K562 (cell line): ENCODE measurements at regions not wholly inside any gene's neighbourhood (a gene's known extent, or its start where the extent isn't known, plus 50 kb on each side); places are given as distances from the start of the nearest gene placed in this dataset.
"Not testable (repeated sequence)": the region's sequence is repeated elsewhere in the genome, so short reads cannot be mapped to it uniquely, and the experiment has no call there.

Source experiments
- ATAC-seq: fragments of 200-7000 bp; cut with Tn5 transposase; 3 replicates; pipeline ENCODE4 v1.9.1; 2020; ENCODE audit warnings: moderate library complexity
- BruUV-seq: library from RNA; stranded (reverse); fragments of 400-500 nt; replicated peaks from 2 replicates; lab custom pipeline; 2021; lab: Mats Ljungman, UMichigan
- CTCF ChIA-PET: fragments of 300-600 bp; formaldehyde crosslinking; extraction: SDS; loops from one replicate; lab custom pipeline; 2021; ENCODE audit warnings: low intra/inter-chr PET ratio; lab: Yijun Ruan, JAX
- POLR2A ChIA-PET: fragments of 300-600, 350-650 bp; sonication (Branson Sonifier 250); formaldehyde crosslinking; extraction: SDS; loops from one replicate; lab custom pipeline; 2021; ENCODE audit warnings: antibody characterized with exemption, inconsistent platforms; lab: Yijun Ruan, JAX
- DNase-seq, 4 experiments: peaks; one replicate each; pipeline versions ENCODE4 v3.0.0 to v3.0.0-alpha.2; 2011 to 2018; ENCODE audit warnings: low spot score in 3 of 4, mixed read lengths in 3 of 4; ENCODE audit errors: extremely low read depth in 1 of 4
- FAIRE-seq: peaks from 2 replicates; lab custom pipeline; 2011; peaks lifted over from hg19 to GRCh38; lab: Jason Lieb, UNC
- H2AFZ ChIP-seq: 2 replicates; pipeline ENCODE4 v1.6.0; 2011; ENCODE audit warnings: low read depth, low read length, control low read depth, inconsistent platforms
- H3K27ac ChIP-seq: fragments of 200-600 bp; 3 replicates; pipeline ENCODE4 v1.8.0; 2011; ENCODE audit warnings: low read depth, mild to moderate bottlenecking, control low read depth, inconsistent platforms, low read length, moderate library complexity, mixed read lengths; ENCODE audit errors: extremely low read depth
- H3K27me3 ChIP-seq, 2 experiments: fragments of 300-600 bp in 1 of 2; 2 replicates in 1 of 2; 3 replicates in 1 of 2; pipeline versions ENCODE4 v1.6.0 to v1.8.0; 2011; ENCODE audit warnings: inconsistent platforms in 2 of 2, low read length in 2 of 2, mild to moderate bottlenecking in 1 of 2, mixed read lengths in 1 of 2, moderate library complexity in 1 of 2; ENCODE audit not compliant: control insufficient read depth in 2 of 2, insufficient read depth in 2 of 2
- H3K36me3 ChIP-seq: fragments of 300-600 bp; 3 replicates; pipeline ENCODE4 v1.8.0; 2011; ENCODE audit warnings: mild to moderate bottlenecking, low read length, inconsistent platforms; ENCODE audit not compliant: control insufficient read depth, insufficient read depth
- H3K4me1 ChIP-seq, 2 experiments: fragments of 200-600 bp in 1 of 2; replicated peaks in 1 of 2; 2 replicates in 1 of 2; 3 replicates in 1 of 2; pipeline versions ENCODE4 v1.5.1 to v1.8.0; 2011; ENCODE audit warnings: inconsistent platforms in 2 of 2, low read length in 2 of 2, mild to moderate bottlenecking in 1 of 2, mixed read lengths in 1 of 2, moderate library complexity in 1 of 2; ENCODE audit not compliant: control insufficient read depth in 2 of 2, insufficient read depth in 2 of 2
- H3K4me2 ChIP-seq: 2 replicates; pipeline ENCODE4 v1.6.1; 2011; ENCODE audit warnings: low read length, control low read depth, inconsistent platforms, mixed read lengths; ENCODE audit not compliant: insufficient read depth
- H3K4me3 ChIP-seq: fragments of 200-600 bp; sonication (generic), shearing (Covaris generic); 2 replicates; pipeline ENCODE4 v1.5.1; 2016; ENCODE audit warnings: control low read depth, inconsistent platforms
- H3K79me2 ChIP-seq: fragments of 200-600 bp; 3 replicates; pipeline ENCODE4 v1.8.0; 2011; ENCODE audit warnings: low read length, inconsistent platforms; ENCODE audit not compliant: control insufficient read depth, insufficient read depth
- H3K9ac ChIP-seq, 2 experiments: 2 replicates each; pipeline versions ENCODE4 v1.6.0 to v1.6.1; 2011; ENCODE audit warnings: low read depth in 2 of 2, low read length in 2 of 2, control low read depth in 1 of 2, inconsistent platforms in 1 of 2, mild to moderate bottlenecking in 1 of 2, mixed read lengths in 1 of 2; ENCODE audit not compliant: insufficient read depth in 1 of 2
- H3K9me1 ChIP-seq: one replicate; pipeline ENCODE4 v1.6.0; 2011; ENCODE audit warnings: inconsistent platforms, mild to moderate bottlenecking, low read length, moderate library complexity; ENCODE audit not compliant: control insufficient read depth, insufficient read depth
- H3K9me3 ChIP-seq: replicated peaks from 2 replicates; pipeline ENCODE4 v1.5.1; 2011; ENCODE audit warnings: low read depth, low read length, inconsistent platforms; ENCODE audit not compliant: control insufficient read depth, insufficient read depth
- H4K20me1 ChIP-seq: replicated peaks from 2 replicates; pipeline ENCODE4 v1.6.1; 2011; ENCODE audit warnings: low read length, inconsistent platforms, mixed read lengths; ENCODE audit not compliant: control insufficient read depth, insufficient read depth
- WGBS: fragments of 100-300 bp; shearing (Covaris generic); methylation state at CpG from one replicate; pipeline ENCODE4 v1.1.6; 2016; ENCODE audit warnings: low coverage, mixed read lengths; ENCODE audit not compliant: insufficient coverage; ENCODE audit errors: missing lambda C conversion rate; 5-methylcytosine and 5-hydroxymethylcytosine counted together
- in situ Hi-C: fragments of 300-500 bp; cut with MboI; formaldehyde crosslinking; loops from 4 replicates; pipeline ENCODE4 v1.15.0; 2018; ENCODE audit warnings: inconsistent platforms, mixed read lengths
- intact Hi-C: fragments of 100-400 bp; cut with micrococcal nuclease; formaldehyde crosslinking; loops from 2 replicates; pipeline ENCODE4 v1.14.2; 2022

DNA sequence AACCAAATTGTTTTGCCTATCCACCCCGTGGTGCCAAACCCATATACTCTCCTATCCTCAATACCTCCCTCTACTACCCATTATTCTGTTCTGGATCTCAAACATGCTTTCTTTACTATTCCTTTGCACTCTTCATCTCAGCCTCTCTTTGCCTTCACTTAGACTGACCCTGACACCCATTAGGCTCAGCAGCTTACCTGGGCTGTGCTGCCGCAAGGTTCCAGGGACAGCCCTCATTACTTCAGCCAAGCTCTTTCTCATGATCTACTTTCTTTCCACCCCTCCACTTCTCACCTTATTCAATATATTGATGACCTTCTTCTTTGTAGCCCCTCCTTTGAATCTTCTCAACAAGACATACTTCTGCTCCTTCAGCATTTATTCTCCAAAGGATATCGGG, 517.9 kb downstream of the IRS2 start:
- BruUV-seq, H3K36me3 ChIP-seq: not testable (repeated sequence)

DNA sequence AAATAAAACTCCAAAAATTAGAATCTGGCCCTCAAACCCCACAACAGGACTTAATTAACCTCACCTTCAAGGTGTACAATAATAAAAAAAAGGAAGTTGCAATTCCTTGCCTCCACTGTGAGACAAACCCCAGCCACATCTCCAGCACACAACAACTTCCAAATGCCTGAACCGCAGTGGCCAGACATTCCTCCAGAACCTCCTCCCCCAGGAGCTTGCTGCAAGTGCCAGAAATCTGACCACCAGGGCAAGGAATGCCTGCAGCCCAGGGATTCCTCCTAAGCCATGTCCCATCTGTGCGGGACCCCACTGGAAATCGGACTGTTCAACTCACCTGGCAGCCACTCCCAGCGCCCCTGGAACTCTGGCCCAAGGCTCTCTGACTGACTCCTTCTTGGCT, 519.0 kb downstream of the IRS2 start:
- H3K9me1 ChIP-seq, H3K79me2 ChIP-seq, POLR2A ChIA-PET, H3K4me3 ChIP-seq, CTCF ChIA-PET, H3K36me3 ChIP-seq, H2AFZ ChIP-seq, BruUV-seq, H3K4me2 ChIP-seq, H3K9me3 ChIP-seq, ATAC-seq, H3K4me1 ChIP-seq, H3K27ac ChIP-seq, in situ Hi-C loops, H3K27me3 ChIP-seq, H4K20me1 ChIP-seq, intact Hi-C loops, FAIRE-seq, H3K9ac ChIP-seq, DNase-seq: not testable (repeated sequence)
- 0% methylated on average over 3 of the region's 4 CpGs for WGBS

More for the DNA sequence above, 517.9 kb downstream of the IRS2 start:
- in situ Hi-C loops, DNase-seq, H3K79me2 ChIP-seq, POLR2A ChIA-PET, FAIRE-seq, H3K9ac ChIP-seq, H3K27ac ChIP-seq, H3K9me3 ChIP-seq, H3K27me3 ChIP-seq, ATAC-seq, CTCF ChIA-PET, H3K4me1 ChIP-seq, H3K4me2 ChIP-seq, intact Hi-C loops, H3K4me3 ChIP-seq, H3K9me1 ChIP-seq, H2AFZ ChIP-seq, H4K20me1 ChIP-seq: not testable (repeated sequence)
- 0% methylated on average over 1 of the region's 3 CpGs for WGBS

DNA sequence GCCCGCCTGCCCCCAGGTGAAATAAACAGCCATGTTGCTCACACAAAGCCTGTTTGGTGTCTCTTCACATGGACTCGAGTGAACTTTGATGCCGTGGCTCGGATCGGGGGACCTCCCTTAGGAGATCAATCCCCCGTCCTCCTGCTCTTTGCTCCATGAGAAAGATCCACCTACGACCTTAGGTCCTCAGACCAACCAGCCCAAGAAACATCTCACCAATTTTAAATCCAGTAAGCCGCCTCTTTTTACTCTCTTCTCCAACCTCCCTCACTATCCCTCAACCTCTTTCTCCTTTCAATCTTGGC, 521.0 kb downstream of the IRS2 start:
- H3K4me2 ChIP-seq, DNase-seq, POLR2A ChIA-PET, intact Hi-C loops, FAIRE-seq, H3K9me1 ChIP-seq, BruUV-seq, H4K20me1 ChIP-seq, H3K9ac ChIP-seq, H3K27me3 ChIP-seq, H3K36me3 ChIP-seq, H3K4me3 ChIP-seq, H3K27ac ChIP-seq, H2AFZ ChIP-seq, H3K9me3 ChIP-seq, in situ Hi-C loops, H3K79me2 ChIP-seq, ATAC-seq, CTCF ChIA-PET, H3K4me1 ChIP-seq: not testable (repeated sequence)
- WGBS, result 3% methylated on average over 7 of the region's 8 CpGs

DNA sequence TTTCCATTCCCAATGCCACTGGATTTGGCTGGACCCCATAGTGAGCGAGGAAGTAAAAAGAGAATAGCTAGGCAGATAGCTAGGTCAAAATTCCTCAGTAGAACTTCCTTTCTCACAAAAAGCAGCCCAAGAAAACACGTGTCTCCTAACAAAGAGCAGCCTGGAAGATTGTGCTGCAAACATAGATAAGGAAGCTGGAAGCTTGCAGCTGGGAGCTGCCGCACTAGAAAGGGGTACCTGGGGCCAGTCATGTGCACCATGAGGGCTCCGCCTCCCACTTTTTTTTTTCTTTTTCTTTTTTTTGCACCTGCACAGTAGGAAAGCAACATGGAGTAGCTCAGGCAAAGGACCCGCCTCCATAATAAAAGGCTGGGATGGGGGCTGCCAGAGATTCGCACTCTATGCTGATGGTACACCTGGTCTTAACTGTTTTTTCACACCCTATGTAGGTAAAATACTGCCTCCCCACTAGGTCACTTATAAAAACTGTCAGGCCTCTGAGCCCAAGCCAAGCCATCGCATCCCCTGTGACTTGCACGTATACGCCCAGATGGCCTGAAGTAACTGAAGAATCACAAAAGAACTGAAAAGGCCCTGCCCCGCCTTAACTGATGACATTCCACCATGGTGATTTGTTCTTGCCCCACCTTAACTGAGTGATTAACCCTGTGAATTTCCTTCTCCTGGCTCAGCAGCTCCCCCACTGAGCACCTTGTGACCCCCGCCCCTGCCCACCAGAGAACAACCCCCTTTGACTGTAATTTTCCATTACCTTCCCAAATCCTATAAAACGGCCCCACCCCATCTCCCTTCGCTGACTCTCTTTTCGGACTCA, 521.6 kb downstream of the IRS2 start:
- DNase-seq, result peak in 1 of 4 experiments; percentile 23
- H2AFZ ChIP-seq, H3K4me1 ChIP-seq, H3K9me1 ChIP-seq, H3K36me3 ChIP-seq, intact Hi-C loops, CTCF ChIA-PET, POLR2A ChIA-PET, ATAC-seq, H3K9ac ChIP-seq, H3K9me3 ChIP-seq, H3K4me2 ChIP-seq, H4K20me1 ChIP-seq, H3K4me3 ChIP-seq, H3K27me3 ChIP-seq, FAIRE-seq, BruUV-seq, H3K79me2 ChIP-seq, in situ Hi-C loops, H3K27ac ChIP-seq: not testable (repeated sequence)
- WGBS, result 0% methylated on average over 5 of the region's 14 CpGs
